ENCODE measurements at regions not wholly inside any gene's neighbourhood (a gene's known extent, or its start where the extent isn't known, plus 50 kb on each side); places are given as distances from the start of the nearest gene placed in this dataset.

- no peak for TF ChIP-seq CTCF (IDR thresholded peaks at IDR 0.05; ENCODE audit: low read length)
- TF ChIP-seq EZH2 (IDR thresholded peaks at IDR 0.05; ENCODE audit: borderline replicate concordance, low read length): no peak
These were observed 200.9 kb upstream of the IGF1 start for GRCh38 chr12:102681309-102681708.
